ENCODE measurements at regions not wholly inside any gene's neighbourhood (a gene's known extent, or its start where the extent isn't known, plus 50 kb on each side); places are given as distances from the start of the nearest gene placed in this dataset.

GRCh38 chr3:29100292-29100691 is 180.6 kb upstream of the RBMS3 start:
- TF ChIP-seq POLR2A (IDR thresholded peaks at IDR 0.05; ENCODE audit: low read depth, low read length) (no peak), POLR2AphosphoS5 (IDR thresholded peaks at IDR 0.05; ENCODE audit: low read depth, low read length) (no peak), TAF1 (IDR thresholded peaks at IDR 0.05; ENCODE audit: low read depth, low read length) (no peak), POU2F2 (IDR thresholded peaks at IDR 0.05; ENCODE audit: low read depth, low read length) (no peak), PAX5 (IDR thresholded peaks at IDR 0.05; ENCODE audit: insufficient read depth, low read length, severe bottlenecking) (no peak), SPI1 (IDR thresholded peaks at IDR 0.05; ENCODE audit: low read depth, low read length) (no peak)
- no peak for DNase-seq (ENCODE audit: insufficient read length, low spot score)
- no peak for FAIRE-seq

- FAIRE-seq (no peak), DNase-seq (ENCODE audit: insufficient read length, low spot score) (no peak)
- TF ChIP-seq POLR2AphosphoS5 (IDR thresholded peaks at IDR 0.05; ENCODE audit: low read depth, low read length) (no peak), PAX5 (IDR thresholded peaks at IDR 0.05; ENCODE audit: insufficient read depth, low read length, severe bottlenecking) (no peak), SPI1 (IDR thresholded peaks at IDR 0.05; ENCODE audit: low read depth, low read length) (no peak), POLR2A (IDR thresholded peaks at IDR 0.05; ENCODE audit: low read depth, low read length) (no peak), POU2F2 (IDR thresholded peaks at IDR 0.05; ENCODE audit: low read depth, low read length) (no peak), TAF1 (IDR thresholded peaks at IDR 0.05; ENCODE audit: low read depth, low read length) (no peak)
These were observed 152.9 kb upstream of the RBMS3 start for GRCh38 chr3:29128001-29128400.

- no peak for FAIRE-seq
- DNase-seq (ENCODE audit: insufficient read length, low spot score) = no peak
- no peak for TF ChIP-seq SPI1 (IDR thresholded peaks at IDR 0.05; ENCODE audit: low read depth, low read length)
- TF ChIP-seq POLR2AphosphoS5 (IDR thresholded peaks at IDR 0.05; ENCODE audit: low read depth, low read length) = no peak
- TF ChIP-seq PAX5 (IDR thresholded peaks at IDR 0.05; ENCODE audit: insufficient read depth, low read length, severe bottlenecking) = no peak
- TF ChIP-seq POLR2A (IDR thresholded peaks at IDR 0.05; ENCODE audit: low read depth, low read length) = no peak
- no peak for TF ChIP-seq TAF1 (IDR thresholded peaks at IDR 0.05; ENCODE audit: low read depth, low read length)
- no peak for TF ChIP-seq POU2F2 (IDR thresholded peaks at IDR 0.05; ENCODE audit: low read depth, low read length)
These were observed 143.3 kb upstream of the RBMS3 start for GRCh38 chr3:29137601-29138000.

GRCh38 chr3:29138171-29138570 is 142.7 kb upstream of the RBMS3 start:
- TF ChIP-seq POU2F2 (IDR thresholded peaks at IDR 0.05; ENCODE audit: low read depth, low read length) (no peak), POLR2AphosphoS5 (IDR thresholded peaks at IDR 0.05; ENCODE audit: low read depth, low read length) (no peak), POLR2A (IDR thresholded peaks at IDR 0.05; ENCODE audit: low read depth, low read length) (no peak), TAF1 (IDR thresholded peaks at IDR 0.05; ENCODE audit: low read depth, low read length) (no peak), PAX5 (IDR thresholded peaks at IDR 0.05; ENCODE audit: insufficient read depth, low read length, severe bottlenecking) (no peak), SPI1 (IDR thresholded peaks at IDR 0.05; ENCODE audit: low read depth, low read length) (no peak)
- FAIRE-seq (no peak), DNase-seq (ENCODE audit: insufficient read length, low spot score) (no peak)

GRCh38 chr3:29140666-29141065 is 140.2 kb upstream of the RBMS3 start:
- no peak for FAIRE-seq
- no peak for TF ChIP-seq POLR2A (IDR thresholded peaks at IDR 0.05; ENCODE audit: low read depth, low read length)
- TF ChIP-seq PAX5 (IDR thresholded peaks at IDR 0.05; ENCODE audit: insufficient read depth, low read length, severe bottlenecking) = no peak
- no peak for TF ChIP-seq TAF1 (IDR thresholded peaks at IDR 0.05; ENCODE audit: low read depth, low read length)
- TF ChIP-seq SPI1 (IDR thresholded peaks at IDR 0.05; ENCODE audit: low read depth, low read length) = no peak
- no peak for TF ChIP-seq POLR2AphosphoS5 (IDR thresholded peaks at IDR 0.05; ENCODE audit: low read depth, low read length)
- TF ChIP-seq POU2F2 (IDR thresholded peaks at IDR 0.05; ENCODE audit: low read depth, low read length) = no peak
- no peak for DNase-seq (ENCODE audit: insufficient read length, low spot score)

GRCh38 chr3:29141197-29141917 is 139.5 kb upstream of the RBMS3 start:
- TF ChIP-seq TAF1 (IDR thresholded peaks at IDR 0.05; ENCODE audit: low read depth, low read length) (no peak), POLR2A (IDR thresholded peaks at IDR 0.05; ENCODE audit: low read depth, low read length) (no peak), PAX5 (IDR thresholded peaks at IDR 0.05; ENCODE audit: insufficient read depth, low read length, severe bottlenecking) (no peak), SPI1 (IDR thresholded peaks at IDR 0.05; ENCODE audit: low read depth, low read length) (no peak), POU2F2 (IDR thresholded peaks at IDR 0.05; ENCODE audit: low read depth, low read length) (no peak), POLR2AphosphoS5 (IDR thresholded peaks at IDR 0.05; ENCODE audit: low read depth, low read length) (no peak)
- DNase-seq (ENCODE audit: insufficient read length, low spot score) = no peak
- FAIRE-seq = no peak

GRCh38 chr3:29141918-29142275 is 139.0 kb upstream of the RBMS3 start:
- FAIRE-seq (no peak), DNase-seq (ENCODE audit: insufficient read length, low spot score) (no peak)
- no peak for TF ChIP-seq PAX5 (IDR thresholded peaks at IDR 0.05; ENCODE audit: insufficient read depth, low read length, severe bottlenecking)
- TF ChIP-seq POU2F2 (IDR thresholded peaks at IDR 0.05; ENCODE audit: low read depth, low read length) = no peak
- no peak for TF ChIP-seq SPI1 (IDR thresholded peaks at IDR 0.05; ENCODE audit: low read depth, low read length)
- no peak for TF ChIP-seq POLR2A (IDR thresholded peaks at IDR 0.05; ENCODE audit: low read depth, low read length)
- TF ChIP-seq TAF1 (IDR thresholded peaks at IDR 0.05; ENCODE audit: low read depth, low read length) = no peak
- no peak for TF ChIP-seq POLR2AphosphoS5 (IDR thresholded peaks at IDR 0.05; ENCODE audit: low read depth, low read length)

GRCh38 chr3:29143151-29143550 is 137.7 kb upstream of the RBMS3 start:
- DNase-seq (ENCODE audit: insufficient read length, low spot score) (no peak), FAIRE-seq (no peak)
- TF ChIP-seq POU2F2 (IDR thresholded peaks at IDR 0.05; ENCODE audit: low read depth, low read length) = no peak
- TF ChIP-seq SPI1 (IDR thresholded peaks at IDR 0.05; ENCODE audit: low read depth, low read length) = no peak
- no peak for TF ChIP-seq POLR2A (IDR thresholded peaks at IDR 0.05; ENCODE audit: low read depth, low read length)
- TF ChIP-seq POLR2AphosphoS5 (IDR thresholded peaks at IDR 0.05; ENCODE audit: low read depth, low read length) = no peak

- DNase-seq (ENCODE audit: insufficient read length, low spot score) (no peak), FAIRE-seq (no peak)
- TF ChIP-seq SPI1 (IDR thresholded peaks at IDR 0.05; ENCODE audit: low read depth, low read length) (no peak), TAF1 (IDR thresholded peaks at IDR 0.05; ENCODE audit: low read depth, low read length) (no peak), PAX5 (IDR thresholded peaks at IDR 0.05; ENCODE audit: insufficient read depth, low read length, severe bottlenecking) (no peak), POLR2AphosphoS5 (IDR thresholded peaks at IDR 0.05; ENCODE audit: low read depth, low read length) (no peak), POU2F2 (IDR thresholded peaks at IDR 0.05; ENCODE audit: low read depth, low read length) (no peak), POLR2A (IDR thresholded peaks at IDR 0.05; ENCODE audit: low read depth, low read length) (no peak)
These were observed 136.5 kb upstream of the RBMS3 start for GRCh38 chr3:29144361-29144760.

- DNase-seq (ENCODE audit: insufficient read length, low spot score) = no peak
- no peak for TF ChIP-seq PAX5 (IDR thresholded peaks at IDR 0.05; ENCODE audit: insufficient read depth, low read length, severe bottlenecking)
- no peak for TF ChIP-seq TAF1 (IDR thresholded peaks at IDR 0.05; ENCODE audit: low read depth, low read length)
- no peak for TF ChIP-seq SPI1 (IDR thresholded peaks at IDR 0.05; ENCODE audit: low read depth, low read length)
- TF ChIP-seq POLR2A (IDR thresholded peaks at IDR 0.05; ENCODE audit: low read depth, low read length) = no peak
- TF ChIP-seq POU2F2 (IDR thresholded peaks at IDR 0.05; ENCODE audit: low read depth, low read length) = no peak
- no peak for TF ChIP-seq POLR2AphosphoS5 (IDR thresholded peaks at IDR 0.05; ENCODE audit: low read depth, low read length)
- FAIRE-seq = no peak
These were observed 136.1 kb upstream of the RBMS3 start for GRCh38 chr3:29144807-29145206.

All from GM12891 (cell line).